ENCODE measurements at regions not wholly inside any gene's neighbourhood (a gene's known extent, or its start where the extent isn't known, plus 50 kb on each side); places are given as distances from the start of the nearest gene placed in this dataset.
A peak's percentile ranks its signal among the peaks of the same experiment; 100 is the strongest.

- no peak overlapping the region for H3K27ac Mint-ChIP-seq
- H3K27me3 Mint-ChIP-seq, result no peaks in the 10 kb centered on the region
- H3K9me3 Mint-ChIP-seq, result no peaks in the 10 kb centered on the region
- H3K36me3 Mint-ChIP-seq, result no peaks in the 10 kb centered on the region
- CTCF ChIA-PET, result interaction anchor here (0.7 to 14.2 kb wide), 38 partner anchors 9 to 396 kb away, joined by 3 to 264 read pairs (median 6); no protein-coding TSS in a partner anchor
- intact Hi-C loops (cut with micrococcal nuclease), result loop anchor here (1.0 to 5.0 kb wide), 2 partner anchors 37 to 67 kb away; no protein-coding TSS in a partner anchor
- DNase-seq, result no peak
- peaks cover 22% of the 10 kb centered on the region for H3K4me1 Mint-ChIP-seq (ENCODE audit: low read depth)
- no peak overlapping the region for H3K4me3 Mint-ChIP-seq
- POLR2A ChIA-PET, result interaction anchor here (0.6 to 0.8 kb wide), 2 partner anchors 67 to 146 kb away, joined by 3 read pairs; no protein-coding TSS in a partner anchor
Measured at GRCh38 chr22:22810471-22810870, 77.1 kb upstream of the IGLL5 start.

- H3K27me3 Mint-ChIP-seq, result no peaks in the 10 kb centered on the region
- peaks cover 31% of the 10 kb centered on the region for H3K4me1 Mint-ChIP-seq (ENCODE audit: low read depth)
- H3K27ac Mint-ChIP-seq, result no peak overlapping the region
- intact Hi-C loops (cut with micrococcal nuclease), result loop anchor here (5.0 kb wide), 1 partner anchor 36 kb away; no protein-coding TSS in a partner anchor
- H3K36me3 Mint-ChIP-seq, result no peaks in the 10 kb centered on the region
- no peaks in the 10 kb centered on the region for H3K9me3 Mint-ChIP-seq
- DNase-seq, result no peak
- no peak overlapping the region for H3K4me3 Mint-ChIP-seq
- CTCF ChIA-PET, result interaction anchor here (1.0 to 14.2 kb wide), 19 partner anchors 8 to 146 kb away, joined by 3 to 264 read pairs (median 9); no protein-coding TSS in a partner anchor
- POLR2A ChIA-PET, result no interaction called here
Measured at GRCh38 chr22:22811016-22812009, 76.3 kb upstream of the IGLL5 start.

- POLR2A ChIA-PET, result no interaction called here
- Mint-ChIP-seq H3K4me1 (ENCODE audit: low read depth) (peaks cover 40% of the 10 kb centered on the region), H3K27me3 (no peaks in the 10 kb centered on the region), H3K36me3 (no peaks in the 10 kb centered on the region), H3K9me3 (no peaks in the 10 kb centered on the region), H3K27ac (no peak overlapping the region), H3K4me3 (no peak overlapping the region)
- DNase-seq, result no peak
- CTCF ChIA-PET, result interaction anchor here (2.2 to 14.2 kb wide), 4 partner anchors 11 to 145 kb away, joined by 9 to 264 read pairs (median 68); no protein-coding TSS in a partner anchor
- intact Hi-C loops (cut with micrococcal nuclease), result loop anchor here (5.0 kb wide), 1 partner anchor 35 kb away; no protein-coding TSS in a partner anchor
Measured at GRCh38 chr22:22812031-22812905, 75.3 kb upstream of the IGLL5 start.

GRCh38 chr22:22813126-22814075, 74.2 kb upstream of the IGLL5 start:
- peaks cover 50% of the 10 kb centered on the region for H3K4me1 Mint-ChIP-seq (ENCODE audit: low read depth)
- H3K9me3 Mint-ChIP-seq, result no peaks in the 10 kb centered on the region
- ChIA-PET CTCF (interaction anchor here (1.0 to 14.2 kb wide), 5 partner anchors 25 to 144 kb away, joined by 3 to 264 read pairs (median 50); no protein-coding TSS in a partner anchor), POLR2A (no interaction called here)
- H3K4me3 Mint-ChIP-seq, result no peak overlapping the region
- DNase-seq, result no peak
- H3K27me3 Mint-ChIP-seq, result no peaks in the 10 kb centered on the region
- intact Hi-C loops (cut with micrococcal nuclease), result loop anchor here (5.0 kb wide), 1 partner anchor 34 kb away; no protein-coding TSS in a partner anchor
- H3K27ac Mint-ChIP-seq, result no peak overlapping the region
- H3K36me3 Mint-ChIP-seq, result no peaks in the 10 kb centered on the region

- H3K27ac Mint-ChIP-seq, result peak overlapping the region; percentile 12
- peaks cover 61% of the 10 kb centered on the region for H3K4me1 Mint-ChIP-seq (ENCODE audit: low read depth)
- intact Hi-C loops (cut with micrococcal nuclease), result loop anchor here (5.0 kb wide), 2 partner anchors 32 to 52 kb away; no protein-coding TSS in a partner anchor
- no peak overlapping the region for H3K4me3 Mint-ChIP-seq
- POLR2A ChIA-PET, result no interaction called here
- H3K27me3 Mint-ChIP-seq, result no peaks in the 10 kb centered on the region
- CTCF ChIA-PET, result interaction anchor here (0.7 to 14.2 kb wide), 7 partner anchors 12 to 128 kb away, joined by 3 to 264 read pairs (median 6); no protein-coding TSS in a partner anchor
- no peaks in the 10 kb centered on the region for H3K36me3 Mint-ChIP-seq
- no peaks in the 10 kb centered on the region for H3K9me3 Mint-ChIP-seq
- no peak for DNase-seq
Measured at GRCh38 chr22:22814666-22815396, 72.8 kb upstream of the IGLL5 start.

- Mint-ChIP-seq H3K4me1 (ENCODE audit: low read depth) (peaks cover 61% of the 10 kb centered on the region), H3K9me3 (no peaks in the 10 kb centered on the region), H3K27me3 (no peaks in the 10 kb centered on the region), H3K4me3 (no peak overlapping the region), H3K27ac (no peak overlapping the region), H3K36me3 (no peaks in the 10 kb centered on the region)
- no peak for DNase-seq
- intact Hi-C loops (cut with micrococcal nuclease), result loop anchor here (5.0 kb wide), 1 partner anchor 52 kb away; no protein-coding TSS in a partner anchor
- POLR2A ChIA-PET, result no interaction called here
- CTCF ChIA-PET, result interaction anchor here (0.7 to 14.2 kb wide), 7 partner anchors 13 to 106 kb away, joined by 3 to 264 read pairs (median 6); no protein-coding TSS in a partner anchor
Measured at GRCh38 chr22:22815397-22816170, 72.0 kb upstream of the IGLL5 start.

- no peak for DNase-seq
- ChIA-PET CTCF (interaction anchor here (0.7 to 14.2 kb wide), 9 partner anchors 14 to 141 kb away, joined by 3 to 264 read pairs (median 4); no protein-coding TSS in a partner anchor), POLR2A (no interaction called here)
- no peak overlapping the region for H3K27ac Mint-ChIP-seq
- no peaks in the 10 kb centered on the region for H3K27me3 Mint-ChIP-seq
- no peak overlapping the region for H3K4me3 Mint-ChIP-seq
- H3K4me1 Mint-ChIP-seq (ENCODE audit: low read depth), result peaks cover 64% of the 10 kb centered on the region
- no peaks in the 10 kb centered on the region for H3K9me3 Mint-ChIP-seq
- no peaks in the 10 kb centered on the region for H3K36me3 Mint-ChIP-seq
- intact Hi-C loops (cut with micrococcal nuclease), result loop anchor here (5.0 kb wide), 1 partner anchor 51 kb away; no protein-coding TSS in a partner anchor
Measured at GRCh38 chr22:22816171-22816514, 71.5 kb upstream of the IGLL5 start.

- Mint-ChIP-seq H3K4me1 (ENCODE audit: low read depth) (peaks cover 71% of the 10 kb centered on the region), H3K36me3 (no peaks in the 10 kb centered on the region), H3K27me3 (no peaks in the 10 kb centered on the region), H3K9me3 (no peaks in the 10 kb centered on the region), H3K4me3 (no peak overlapping the region), H3K27ac (no peak overlapping the region)
- no peak for DNase-seq
- intact Hi-C loops (cut with micrococcal nuclease), result loop anchor here (5.0 kb wide), 1 partner anchor 50 kb away; no protein-coding TSS in a partner anchor
- CTCF ChIA-PET, result interaction anchor here (0.7 to 14.2 kb wide), 9 partner anchors 15 to 140 kb away, joined by 3 to 264 read pairs (median 4); no protein-coding TSS in a partner anchor
- POLR2A ChIA-PET, result no interaction called here
Measured at GRCh38 chr22:22816766-22817410, 70.7 kb upstream of the IGLL5 start.

- H3K9me3 Mint-ChIP-seq, result no peaks in the 10 kb centered on the region
- no peak overlapping the region for H3K27ac Mint-ChIP-seq
- no peaks in the 10 kb centered on the region for H3K27me3 Mint-ChIP-seq
- no peak for DNase-seq
- POLR2A ChIA-PET, result no interaction called here
- no peaks in the 10 kb centered on the region for H3K36me3 Mint-ChIP-seq
- CTCF ChIA-PET, result interaction anchor here (0.9 to 14.2 kb wide), 6 partner anchors 8 to 139 kb away, joined by 3 to 264 read pairs (median 5); no protein-coding TSS in a partner anchor
- peaks cover 79% of the 10 kb centered on the region for H3K4me1 Mint-ChIP-seq (ENCODE audit: low read depth)
- H3K4me3 Mint-ChIP-seq, result no peak overlapping the region
- intact Hi-C loops (cut with micrococcal nuclease), result loop anchor here (5.0 kb wide), 1 partner anchor 50 kb away; no protein-coding TSS in a partner anchor
Measured at GRCh38 chr22:22817468-22818201, 70.0 kb upstream of the IGLL5 start.
